Muscle of back (tissue), 3 donors: ENCODE measurements at regions not wholly inside any gene's neighbourhood (a gene's known extent, or its start where the extent isn't known, plus 50 kb on each side); places are given as distances from the start of the nearest gene placed in this dataset.
"Not testable (repeated sequence)": the region's sequence is repeated elsewhere in the genome, so short reads cannot be mapped to it uniquely, and the experiment has no call there.

Source experiments
- DNase-seq, 3 donors: peaks; one replicate each; pipeline versions ENCODE4 v3.0.0 to v3.0.0-alpha.2; 2013

- DNase-seq = no peak
These were observed 216.4 kb upstream of the SGCG start for GRCh38 chr13:22964245-22964966.

DNA sequence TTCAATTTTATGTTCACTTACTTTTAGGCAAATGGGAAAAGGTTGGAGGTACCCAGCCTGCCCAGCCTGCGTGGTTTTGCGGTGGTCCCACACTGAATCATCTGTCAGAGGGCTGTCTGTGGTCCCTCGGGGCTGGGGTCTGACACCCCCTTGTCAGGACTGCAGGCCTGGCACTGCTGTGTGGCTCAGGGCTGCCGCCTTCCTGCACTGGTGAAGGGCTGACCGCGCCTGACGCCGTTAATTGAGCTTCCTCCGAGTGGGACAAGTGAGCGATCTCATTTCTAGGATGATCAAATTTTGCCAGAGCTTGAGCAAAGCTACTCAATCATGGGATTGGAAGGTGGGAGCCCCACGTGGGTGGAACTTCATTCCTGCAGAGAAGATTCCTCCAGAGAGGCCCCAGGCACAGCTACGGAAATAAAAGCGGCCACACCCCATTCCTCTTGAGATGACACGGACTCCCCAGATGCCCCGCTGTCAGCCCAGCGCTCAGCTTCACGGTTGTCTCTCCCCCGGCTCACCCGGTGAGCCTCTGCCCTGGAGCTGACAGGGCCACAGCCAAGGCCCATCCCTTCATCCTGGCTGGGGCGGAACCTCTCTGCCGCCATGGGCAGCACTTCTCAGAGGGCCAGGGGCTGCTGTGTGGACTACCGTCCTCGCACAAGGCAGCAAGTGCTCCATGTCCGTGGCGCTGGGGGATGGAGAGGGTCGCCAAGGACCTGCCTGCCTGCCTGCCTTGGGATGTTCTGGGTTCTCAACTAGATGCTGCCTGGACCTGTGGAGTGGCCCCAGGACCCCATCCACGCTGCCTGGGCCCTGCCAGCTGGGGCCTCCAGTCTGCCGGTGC, 215.5 kb upstream of the SGCG start:
- DNase-seq = peak in 1 of 3 donors; percentile 21

DNA sequence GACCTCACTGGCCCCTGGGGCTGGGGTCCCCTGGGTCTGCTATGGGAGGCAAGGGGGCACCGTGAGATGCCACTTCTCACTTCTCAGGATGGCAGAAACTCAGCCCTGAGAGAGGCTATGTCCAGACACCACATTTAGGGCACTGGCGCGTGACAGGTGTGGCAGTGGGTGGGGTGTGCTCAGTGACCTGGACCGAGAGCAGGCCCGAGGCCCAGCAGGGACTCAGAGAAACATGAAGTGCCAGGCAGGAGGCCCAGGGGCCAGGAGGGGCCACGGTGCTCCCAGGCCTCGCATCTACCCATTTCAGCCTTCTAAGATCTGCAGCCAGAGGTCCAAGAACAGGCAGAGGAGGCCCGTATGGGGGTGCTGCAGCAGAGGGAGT, 214.9 kb upstream of the SGCG start:
- DNase-seq = not testable (repeated sequence)

DNA sequence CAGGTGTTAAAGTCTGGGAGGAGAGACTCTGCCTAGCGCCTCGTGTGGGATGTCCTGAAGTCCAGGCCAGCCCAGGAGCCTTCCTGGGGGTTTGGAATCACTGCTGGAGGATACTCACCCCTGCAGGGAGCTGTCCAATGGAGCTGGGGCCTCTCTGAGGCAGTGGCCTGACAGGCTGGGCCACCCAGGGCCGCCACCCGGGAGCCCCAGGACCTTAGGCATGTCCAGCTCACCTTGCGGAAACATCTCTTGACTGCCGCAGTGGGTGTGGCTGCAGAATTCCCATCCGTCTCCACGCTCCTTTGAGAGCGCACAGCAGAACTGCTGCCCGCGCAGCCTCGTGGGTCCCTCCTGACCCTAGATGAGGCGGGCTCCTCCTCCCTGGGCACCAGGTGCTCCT, 214.0 kb upstream of the SGCG start:
- DNase-seq = not testable (repeated sequence)

DNA sequence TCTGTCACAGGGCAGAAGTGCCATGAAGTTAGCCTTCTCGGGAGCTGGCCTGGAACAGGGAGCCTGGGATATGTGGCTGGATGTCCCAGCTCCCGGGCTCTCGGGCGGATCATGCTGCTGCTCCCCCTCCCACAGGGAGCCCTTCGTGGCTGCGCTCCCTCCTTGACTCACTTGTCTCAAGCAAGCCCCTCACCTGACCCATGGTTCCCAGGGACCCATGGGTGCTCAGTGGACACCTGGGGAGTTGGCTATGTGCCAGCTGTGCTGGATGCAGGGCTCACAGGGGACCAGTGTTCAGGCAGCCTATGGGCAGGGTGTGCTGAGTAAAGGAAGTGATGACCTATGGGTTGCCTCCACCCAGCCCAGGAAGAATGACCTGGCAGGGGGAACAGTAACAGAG, 213.1 kb upstream of the SGCG start:
- peak in 1 of 3 donors; percentile 4 for DNase-seq

- no peak for DNase-seq
These were observed 200.8 kb upstream of the SGCG start for GRCh38 chr13:22979952-22980351.

GRCh38 chr13:22980936-22981335, 199.8 kb upstream of the SGCG start:
- no peak for DNase-seq

DNA sequence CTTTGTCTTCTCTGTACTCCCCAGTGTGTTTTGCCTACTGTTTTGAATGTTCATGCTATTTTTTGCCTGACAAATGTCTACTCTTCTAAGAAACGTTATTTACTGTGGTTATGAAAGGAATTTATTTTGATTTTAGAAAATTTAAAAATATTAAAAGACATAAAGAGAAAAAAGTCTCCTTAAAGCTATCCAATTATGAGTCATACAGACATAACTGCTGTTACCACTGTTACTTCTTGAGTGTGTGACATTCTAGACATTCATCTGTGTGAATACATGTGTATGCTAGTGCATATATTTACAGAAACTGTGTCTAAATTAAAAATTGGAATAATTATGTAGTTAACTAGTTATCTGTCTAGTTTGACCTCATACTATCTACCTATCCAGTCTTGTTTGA, 187.6 kb upstream of the SGCG start:
- DNase-seq = no peak

DNA sequence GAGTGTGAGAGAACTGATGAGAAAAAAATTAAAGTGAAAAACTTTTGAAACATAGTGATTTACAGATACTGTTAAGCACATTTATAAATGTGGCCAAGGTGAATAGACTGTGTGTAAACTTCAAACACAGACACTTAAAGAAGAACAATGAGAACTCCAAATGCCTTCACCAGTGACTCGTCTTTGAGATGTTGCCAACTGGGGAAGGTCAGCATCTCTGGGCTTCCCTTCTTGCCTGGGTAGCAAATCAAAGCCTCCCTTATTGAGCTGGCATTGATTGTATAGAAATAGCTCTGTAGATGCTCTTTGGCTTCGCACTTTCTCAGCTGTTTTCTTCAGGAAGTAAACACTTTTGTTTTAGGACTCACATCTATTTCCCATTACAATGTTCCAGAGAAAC, 177.3 kb upstream of the SGCG start:
- no peak for DNase-seq

DNA sequence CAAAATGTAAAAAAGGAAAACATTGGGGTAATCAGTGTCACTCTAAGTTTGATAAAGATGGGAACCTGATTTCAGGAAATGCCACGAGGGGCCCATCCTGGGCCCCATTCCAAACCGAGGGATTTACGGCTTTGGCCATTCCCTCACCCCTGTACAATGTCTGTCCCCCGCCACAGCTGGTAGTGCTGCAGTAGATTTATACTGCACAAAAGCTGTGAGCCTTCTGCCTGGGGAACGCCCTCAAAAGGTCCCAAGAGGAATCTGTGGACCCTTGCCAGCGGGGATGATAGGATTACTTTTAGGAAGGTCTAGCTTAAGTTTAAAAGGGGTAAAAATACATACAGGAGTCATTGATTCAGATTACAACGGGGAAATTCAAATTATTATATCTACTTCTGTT, 173.4 kb upstream of the SGCG start:
- peak; percentile 27 to 85 (median 45) for DNase-seq

- no peak for DNase-seq
These were observed 162.6 kb upstream of the SGCG start for GRCh38 chr13:23018143-23018542.

DNA sequence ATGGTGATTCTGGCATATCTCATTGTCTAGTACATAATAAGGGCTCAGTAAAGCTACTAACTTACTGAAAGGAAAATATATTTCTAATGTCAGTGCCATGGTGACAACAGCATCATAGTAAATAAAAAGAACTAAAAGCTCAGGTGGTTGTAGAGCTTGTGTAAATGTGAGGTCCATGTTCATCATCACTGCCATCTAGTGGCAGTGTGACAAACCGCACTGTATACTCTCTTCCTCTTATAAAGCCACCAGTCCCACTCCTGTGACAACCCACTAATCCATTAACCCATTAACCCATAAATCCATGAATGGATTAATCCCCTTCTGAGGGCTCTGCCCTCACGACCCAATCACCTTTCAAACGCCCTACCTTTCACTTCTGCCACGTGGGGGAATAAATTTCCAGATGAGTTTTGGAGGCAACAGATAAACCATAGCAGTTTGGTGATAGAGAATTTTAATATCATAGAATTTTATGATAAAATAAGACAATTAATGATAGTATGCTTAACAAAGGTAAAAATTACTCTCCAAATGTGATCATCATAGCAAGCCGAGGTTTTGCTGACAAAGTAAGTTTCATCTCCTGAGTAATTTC, 160.4 kb upstream of the SGCG start:
- DNase-seq = peak; percentile 42 to 77 (median 67)

DNA sequence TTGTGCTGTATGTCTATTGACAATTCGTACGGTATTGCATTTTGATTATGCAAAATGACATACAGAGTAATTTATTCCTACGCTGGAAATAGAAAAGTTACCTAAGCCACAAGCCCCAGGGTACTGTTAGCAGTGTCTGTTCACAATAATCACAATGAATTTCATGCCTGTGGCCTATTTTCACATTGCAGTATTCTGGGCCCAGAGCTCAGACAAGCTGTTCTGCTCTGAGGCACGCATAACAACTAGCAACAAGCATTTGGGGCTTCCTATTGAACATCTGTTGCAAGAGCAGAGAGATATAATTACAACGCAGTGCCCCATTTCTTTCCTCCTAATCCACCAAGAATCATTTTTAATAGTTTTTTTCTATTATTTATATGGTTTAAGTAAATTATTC, 158.9 kb upstream of the SGCG start:
- no peak for DNase-seq

DNA sequence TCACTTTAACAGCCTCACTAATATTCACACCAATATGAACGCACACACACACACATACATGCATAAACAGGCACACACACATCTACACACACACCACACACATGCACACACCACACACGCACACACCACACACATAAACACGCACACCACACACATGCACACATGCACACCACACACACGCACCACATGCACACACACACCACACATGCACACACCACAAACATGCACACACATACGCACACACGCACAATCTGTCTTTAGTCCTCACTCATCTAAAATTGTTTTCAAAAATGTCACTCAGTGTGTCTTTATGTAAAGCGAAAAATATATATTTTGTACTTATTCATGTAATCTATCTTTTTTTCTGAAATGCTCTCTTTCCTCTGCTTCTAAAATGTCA, 158.1 kb upstream of the SGCG start:
- no peak for DNase-seq

DNA sequence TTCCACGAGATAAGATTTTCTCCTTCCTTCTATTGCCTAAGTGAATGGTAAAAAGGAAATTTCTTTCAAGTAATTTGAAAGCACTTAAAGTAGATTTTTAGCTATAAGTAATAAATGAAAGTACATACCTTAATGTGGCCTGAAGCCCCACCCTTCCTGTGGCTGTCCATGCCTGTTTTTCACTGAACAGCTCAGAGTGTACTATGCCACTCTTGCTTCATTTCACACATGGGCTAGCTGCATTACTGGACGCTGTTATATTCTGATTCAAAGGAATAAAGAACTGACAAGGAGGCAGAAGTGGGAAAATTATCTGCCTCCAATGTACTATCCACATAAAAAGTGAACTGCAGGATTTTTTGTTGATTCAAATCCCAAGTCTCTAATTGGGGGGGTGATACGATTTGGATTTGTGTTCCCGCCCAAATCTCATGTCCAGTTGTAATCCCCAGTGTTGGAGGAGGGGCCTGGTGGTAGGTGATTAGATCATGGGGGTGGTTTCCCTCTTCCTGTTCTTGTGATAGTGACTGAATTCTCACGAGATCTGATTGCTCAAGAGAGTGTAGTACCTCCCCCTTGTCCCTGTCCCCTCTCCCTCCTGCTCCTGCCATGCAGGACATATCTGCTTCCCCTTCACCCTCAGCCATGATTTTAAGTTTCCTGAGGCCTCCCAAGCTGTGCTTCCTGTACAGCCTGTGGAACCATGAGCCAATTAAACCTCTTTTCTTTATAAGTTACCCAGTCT, 154.7 kb upstream of the SGCG start:
- DNase-seq = no peak

- peak in 1 of 3 donors; percentile 26 for DNase-seq
These were observed 141.4 kb upstream of the SGCG start for GRCh38 chr13:23039266-23039935.

- no peak for DNase-seq
These were observed 138.6 kb upstream of the SGCG start for GRCh38 chr13:23042181-23042580.

GRCh38 chr13:23044906-23045305, 135.9 kb upstream of the SGCG start:
- DNase-seq = no peak

DNA sequence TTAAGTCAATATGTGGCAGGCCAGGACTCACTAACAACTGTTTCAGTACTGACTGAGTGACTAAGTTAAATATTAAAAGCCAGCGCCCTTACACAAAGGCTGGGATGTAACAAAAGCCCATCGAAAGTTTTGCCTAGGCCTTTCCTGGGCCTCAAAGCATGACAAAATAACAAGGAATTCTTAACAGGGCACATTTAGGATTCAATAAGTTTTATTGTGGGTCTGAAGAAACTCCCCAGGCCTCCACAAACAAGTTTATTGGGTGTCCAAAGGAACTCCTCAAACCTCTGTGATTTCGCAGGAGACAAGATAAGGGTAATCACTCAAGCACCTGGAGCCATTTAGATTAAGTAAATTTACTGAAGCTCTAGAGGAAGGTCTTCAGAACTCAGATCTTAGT, 130.7 kb upstream of the SGCG start:
- DNase-seq = no peak

DNA sequence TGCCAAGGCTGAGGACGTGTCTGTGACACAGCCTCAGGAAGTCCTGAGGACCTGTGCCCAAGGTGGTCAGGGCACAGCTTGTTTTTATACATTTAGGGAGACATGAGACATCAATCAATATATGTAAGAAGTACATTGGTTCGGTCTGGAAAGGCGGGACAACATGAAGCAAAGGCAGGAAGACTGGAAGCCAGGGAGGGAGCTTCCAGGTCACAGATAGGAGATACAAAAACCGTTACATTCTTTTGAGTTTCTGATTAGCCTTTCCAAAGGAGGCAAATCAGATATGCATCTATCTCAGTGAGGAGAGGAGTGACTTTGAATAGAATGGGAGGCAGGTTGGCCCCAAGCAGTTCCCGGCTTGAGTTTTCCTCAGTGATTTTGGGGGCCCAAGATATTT, 127.1 kb upstream of the SGCG start:
- not testable (repeated sequence) for DNase-seq

DNA sequence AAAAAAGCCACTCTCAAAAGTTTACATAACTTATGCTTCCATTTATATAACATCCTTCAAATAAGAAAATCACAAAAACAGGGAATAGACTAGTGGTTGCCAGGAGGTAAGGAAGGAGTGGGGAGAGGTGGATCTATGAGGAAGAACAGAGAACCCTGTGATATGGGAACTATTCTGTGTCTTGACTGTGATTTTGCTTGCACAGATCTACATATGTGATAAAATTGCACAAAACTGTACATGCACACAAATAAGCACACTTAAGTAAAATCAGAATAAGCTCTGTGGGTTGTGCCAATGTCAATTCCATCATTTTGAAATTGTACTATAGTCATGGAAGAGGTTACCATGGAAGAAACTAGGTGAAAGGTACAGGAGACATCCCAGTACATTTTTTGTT, 121.6 kb upstream of the SGCG start:
- no peak for DNase-seq

GRCh38 chr13:23060959-23061358, 119.8 kb upstream of the SGCG start:
- DNase-seq = no peak
